ENCODE measurements at regions not wholly inside any gene's neighbourhood (a gene's known extent, or its start where the extent isn't known, plus 50 kb on each side); places are given as distances from the start of the nearest gene placed in this dataset.

GRCh38 chr18:64245126-64245861 is 96.4 kb upstream of the LINC00305 start:
- Mint-ChIP-seq H3K4me1 (ENCODE audit: unreplicated experiment) (no peaks in the 10 kb centered on the region), H3K4me3 (ENCODE audit: unreplicated experiment) (no peak overlapping the region), H3K27ac (ENCODE audit: unreplicated experiment) (no peak overlapping the region), H3K9me3 (ENCODE audit: unreplicated experiment) (no peaks in the 10 kb centered on the region), H3K27me3 (ENCODE audit: unreplicated experiment) (peaks cover 6% of the 10 kb centered on the region), H3K36me3 (ENCODE audit: unreplicated experiment) (no peaks in the 10 kb centered on the region)
- no peak for TF ChIP-seq CTCF (IDR thresholded peaks at IDR 0.05)
- DNase-seq (ENCODE audit: extremely low spot score, unreplicated experiment) = no peak

GRCh38 chr18:64244571-64244970 is 95.7 kb upstream of the LINC00305 start:
- Mint-ChIP-seq H3K4me1 (ENCODE audit: unreplicated experiment) (no peaks in the 10 kb centered on the region), H3K4me3 (ENCODE audit: unreplicated experiment) (no peak overlapping the region), H3K9me3 (ENCODE audit: unreplicated experiment) (no peaks in the 10 kb centered on the region), H3K27me3 (ENCODE audit: unreplicated experiment) (peaks cover 6% of the 10 kb centered on the region), H3K27ac (ENCODE audit: unreplicated experiment) (no peak overlapping the region), H3K36me3 (ENCODE audit: unreplicated experiment) (no peaks in the 10 kb centered on the region)
- no peak for TF ChIP-seq CTCF (IDR thresholded peaks at IDR 0.05)
- no peak for DNase-seq (ENCODE audit: extremely low spot score, unreplicated experiment)

GRCh38 chr18:64240316-64240715 is 91.4 kb upstream of the LINC00305 start:
- H3K9me3 Mint-ChIP-seq (ENCODE audit: unreplicated experiment) = no peaks in the 10 kb centered on the region
- no peaks in the 10 kb centered on the region for H3K4me1 Mint-ChIP-seq (ENCODE audit: unreplicated experiment)
- H3K36me3 Mint-ChIP-seq (ENCODE audit: unreplicated experiment) = no peaks in the 10 kb centered on the region
- TF ChIP-seq CTCF (IDR thresholded peaks at IDR 0.05) = no peak
- H3K27me3 Mint-ChIP-seq (ENCODE audit: unreplicated experiment) = peaks cover 6% of the 10 kb centered on the region
- no peak overlapping the region for H3K4me3 Mint-ChIP-seq (ENCODE audit: unreplicated experiment)
- H3K27ac Mint-ChIP-seq (ENCODE audit: unreplicated experiment) = no peak overlapping the region
- no peak for DNase-seq (ENCODE audit: extremely low spot score, unreplicated experiment)

GRCh38 chr18:64238076-64238475 is 89.2 kb upstream of the LINC00305 start:
- peaks cover 6% of the 10 kb centered on the region for H3K27me3 Mint-ChIP-seq (ENCODE audit: unreplicated experiment)
- TF ChIP-seq CTCF (IDR thresholded peaks at IDR 0.05) = no peak
- no peak overlapping the region for H3K27ac Mint-ChIP-seq (ENCODE audit: unreplicated experiment)
- H3K36me3 Mint-ChIP-seq (ENCODE audit: unreplicated experiment) = no peaks in the 10 kb centered on the region
- no peak overlapping the region for H3K4me3 Mint-ChIP-seq (ENCODE audit: unreplicated experiment)
- DNase-seq (ENCODE audit: extremely low spot score, unreplicated experiment) = no peak
- H3K9me3 Mint-ChIP-seq (ENCODE audit: unreplicated experiment) = peaks cover 7% of the 10 kb centered on the region
- H3K4me1 Mint-ChIP-seq (ENCODE audit: unreplicated experiment) = no peaks in the 10 kb centered on the region

GRCh38 chr18:64234321-64234720 is 85.4 kb upstream of the LINC00305 start:
- no peak for DNase-seq (ENCODE audit: extremely low spot score, unreplicated experiment)
- Mint-ChIP-seq H3K9me3 (ENCODE audit: unreplicated experiment) (peaks cover 20% of the 10 kb centered on the region), H3K27ac (ENCODE audit: unreplicated experiment) (no peak overlapping the region), H3K4me1 (ENCODE audit: unreplicated experiment) (no peaks in the 10 kb centered on the region), H3K27me3 (ENCODE audit: unreplicated experiment) (no peaks in the 10 kb centered on the region), H3K36me3 (ENCODE audit: unreplicated experiment) (no peaks in the 10 kb centered on the region), H3K4me3 (ENCODE audit: unreplicated experiment) (no peak overlapping the region)
- no peak for TF ChIP-seq CTCF (IDR thresholded peaks at IDR 0.05)

All from osteocyte (in vitro differentiated cells).